Right ventricle myocardium superior (tissue), 1 donor: ENCODE measurements at regions not wholly inside any gene's neighbourhood (a gene's known extent, or its start where the extent isn't known, plus 50 kb on each side); places are given as distances from the start of the nearest gene placed in this dataset.

Source experiments
- ATAC-seq: fragments of 200-7000 bp; cut with Tn5 transposase; one replicate; pipeline ENCODE4 v1.9.1; 2020; ENCODE audit warnings: mild to moderate bottlenecking; ENCODE audit not compliant: poor library complexity
- DNase-seq: peaks from one replicate; pipeline ENCODE4 v3.0.0-alpha.2; 2020
- intact Hi-C: fragments of 100-400 bp; cut with DNase I; formaldehyde crosslinking; loops from one replicate; pipeline ENCODE4 v1.11.2; 2022
- donor health status: DM: no; HTN: yes; CAD: no; lungs with severe emphysema.

- ATAC-seq, result no peak
- no peak for DNase-seq
- intact Hi-C loops, result no loop called here
Measured at GRCh38 chr1:30290581-30290980, 432.8 kb downstream of the MATN1 start.

GRCh38 chr1:30287976-30288375 lies 435.4 kb downstream of the MATN1 start:
- ATAC-seq, result no peak
- intact Hi-C loops, result no loop called here

DNA sequence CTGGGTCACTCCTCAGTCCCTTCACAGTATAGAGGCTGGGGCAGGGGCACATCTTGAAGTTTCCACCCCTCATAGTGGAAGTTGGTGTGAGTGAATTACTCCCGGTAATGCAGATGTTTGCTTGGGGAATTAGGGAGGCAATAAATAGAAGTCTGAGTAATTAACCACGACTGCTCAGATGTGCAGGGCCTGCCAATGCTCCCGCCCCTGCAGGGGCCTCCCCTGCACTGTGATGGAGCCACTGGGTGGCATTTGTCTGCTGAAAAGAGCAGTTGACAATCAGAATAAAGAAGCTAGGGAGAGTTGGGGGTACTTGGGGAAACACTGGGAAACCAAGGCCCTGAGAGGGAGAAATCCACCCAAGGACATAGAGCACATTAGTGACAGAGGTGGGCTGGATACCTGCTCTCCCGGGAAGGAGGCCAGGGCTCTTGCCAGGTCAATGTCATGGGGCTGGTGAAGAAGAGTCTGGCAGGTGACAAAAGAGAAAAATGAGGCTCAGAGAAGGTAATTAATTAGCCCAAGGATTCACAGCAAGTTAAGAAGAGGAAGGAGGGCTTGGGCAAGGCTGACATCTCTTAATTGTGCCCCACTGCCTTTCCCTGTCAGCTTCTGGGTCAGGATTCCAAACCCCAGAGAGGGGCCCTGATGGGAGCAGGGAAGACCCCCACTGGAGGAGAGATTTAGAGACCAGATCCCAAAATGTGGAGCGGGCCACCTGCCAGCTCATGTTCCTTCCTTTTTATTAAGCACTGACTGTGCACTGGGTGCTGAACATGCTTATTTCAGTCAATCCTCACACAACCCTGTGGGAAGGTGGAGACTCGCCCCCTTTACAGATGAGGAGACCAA lies 436.2 kb downstream of the MATN1 start:
- intact Hi-C loops, result no loop called here
- ATAC-seq (no peak), DNase-seq (no peak)

More at GRCh38 chr1:30287976-30288375, 435.4 kb downstream of the MATN1 start:
- DNase-seq, result no peak

DNA sequence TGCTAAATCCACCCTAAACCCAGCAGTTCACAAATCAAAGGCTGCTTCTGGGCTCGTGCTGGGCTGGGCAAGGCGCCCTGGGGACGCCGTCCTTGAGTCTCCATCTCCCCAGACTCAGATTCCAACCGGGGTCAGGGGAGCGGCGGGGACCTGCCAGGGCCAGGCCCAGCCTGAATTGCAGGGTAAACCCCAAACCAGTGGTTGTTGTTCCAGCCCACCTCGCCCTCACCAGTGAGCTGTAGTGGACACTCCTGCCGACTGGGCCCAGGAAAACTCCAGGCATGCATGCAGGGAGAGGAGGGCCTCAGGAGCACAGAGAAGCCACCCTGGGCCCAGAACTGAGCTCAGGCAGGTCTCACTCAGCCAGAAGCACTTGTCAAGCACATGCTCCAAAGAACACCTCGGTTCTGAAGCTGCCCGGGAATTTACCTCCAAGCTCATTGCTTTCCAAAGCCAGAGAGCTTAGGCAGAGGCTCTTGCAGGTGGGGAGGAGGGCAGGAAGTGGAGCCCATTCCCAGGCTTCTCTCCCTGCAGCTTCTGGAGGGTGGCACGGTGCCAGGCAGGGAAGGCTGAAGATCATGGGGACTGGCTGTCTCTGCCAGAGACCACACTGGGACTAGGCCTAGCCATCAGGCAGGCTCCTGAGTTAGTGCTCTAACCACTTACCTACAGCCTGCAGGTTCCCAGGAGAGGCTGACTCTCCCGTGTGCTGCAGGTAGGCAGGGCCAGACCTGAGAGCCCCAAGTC lies 437.0 kb downstream of the MATN1 start:
- intact Hi-C loops, result no loop called here
- ATAC-seq (no peak), DNase-seq (no peak)

- intact Hi-C loops, result no loop called here
- no peak for ATAC-seq
- DNase-seq, result no peak
Measured at GRCh38 chr1:30285501-30285932, 437.9 kb downstream of the MATN1 start.

GRCh38 chr1:30284728-30285475 lies 438.5 kb downstream of the MATN1 start:
- intact Hi-C loops, result no loop called here
- DNase-seq, result no peak
- ATAC-seq, result no peak

GRCh38 chr1:30284226-30284625 lies 439.2 kb downstream of the MATN1 start:
- intact Hi-C loops, result no loop called here
- ATAC-seq (no peak), DNase-seq (no peak)

- intact Hi-C loops, result no loop called here
- ATAC-seq (no peak), DNase-seq (no peak)
Measured at GRCh38 chr1:30283199-30283962, 440.0 kb downstream of the MATN1 start.

- ATAC-seq (no peak), DNase-seq (no peak)
- intact Hi-C loops, result no loop called here
Measured at GRCh38 chr1:30280572-30280971, 442.8 kb downstream of the MATN1 start.

- no peak for DNase-seq
- intact Hi-C loops, result no loop called here
Measured at GRCh38 chr1:30277911-30278310, 445.5 kb downstream of the MATN1 start.

GRCh38 chr1:30277415-30277814 lies 446.0 kb downstream of the MATN1 start:
- intact Hi-C loops, result no loop called here
- DNase-seq (no peak), ATAC-seq (no peak)

More at GRCh38 chr1:30277911-30278310, 445.5 kb downstream of the MATN1 start:
- no peak for ATAC-seq

DNA sequence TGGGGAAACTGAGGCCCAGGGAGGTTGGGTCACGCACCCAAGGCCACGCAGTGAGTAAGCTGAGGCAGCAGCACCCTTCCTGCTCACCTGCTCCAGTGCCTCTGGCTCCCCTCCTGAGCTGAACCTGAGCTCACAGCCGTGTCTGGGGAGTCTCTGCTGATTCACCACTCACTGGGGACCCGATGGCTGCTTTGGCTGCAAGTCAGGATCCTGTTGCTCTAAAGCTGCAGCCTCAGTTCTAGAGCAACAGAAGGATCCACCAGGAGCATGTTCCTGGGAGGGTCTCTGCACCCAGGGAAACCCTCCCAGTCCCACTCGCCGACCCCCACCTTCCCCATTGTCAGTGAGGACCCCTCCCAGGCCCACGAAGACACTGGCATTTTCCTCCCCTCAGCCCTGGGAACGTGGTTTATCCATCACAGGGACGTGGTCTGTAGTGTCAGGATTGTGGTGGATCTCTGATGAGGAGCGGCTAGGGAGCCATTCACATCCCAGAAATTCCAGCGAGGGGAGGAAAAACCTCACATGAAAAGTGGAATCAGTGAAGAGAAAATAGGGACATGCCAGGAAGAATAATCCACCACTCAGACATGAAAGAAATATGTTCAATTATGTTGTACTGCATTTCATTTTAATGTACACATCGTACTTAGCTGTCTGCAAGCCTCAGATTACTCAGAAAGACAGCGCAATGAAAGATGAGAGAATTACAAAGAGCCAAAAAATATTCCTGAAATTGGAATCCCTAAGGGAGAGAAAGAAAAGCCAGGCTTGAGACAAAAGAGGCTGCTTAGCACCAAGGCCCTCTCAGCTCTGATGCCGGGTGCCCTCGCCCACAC lies 447.2 kb downstream of the MATN1 start:
- no peak for ATAC-seq
- intact Hi-C loops, result no loop called here
- no peak for DNase-seq

DNA sequence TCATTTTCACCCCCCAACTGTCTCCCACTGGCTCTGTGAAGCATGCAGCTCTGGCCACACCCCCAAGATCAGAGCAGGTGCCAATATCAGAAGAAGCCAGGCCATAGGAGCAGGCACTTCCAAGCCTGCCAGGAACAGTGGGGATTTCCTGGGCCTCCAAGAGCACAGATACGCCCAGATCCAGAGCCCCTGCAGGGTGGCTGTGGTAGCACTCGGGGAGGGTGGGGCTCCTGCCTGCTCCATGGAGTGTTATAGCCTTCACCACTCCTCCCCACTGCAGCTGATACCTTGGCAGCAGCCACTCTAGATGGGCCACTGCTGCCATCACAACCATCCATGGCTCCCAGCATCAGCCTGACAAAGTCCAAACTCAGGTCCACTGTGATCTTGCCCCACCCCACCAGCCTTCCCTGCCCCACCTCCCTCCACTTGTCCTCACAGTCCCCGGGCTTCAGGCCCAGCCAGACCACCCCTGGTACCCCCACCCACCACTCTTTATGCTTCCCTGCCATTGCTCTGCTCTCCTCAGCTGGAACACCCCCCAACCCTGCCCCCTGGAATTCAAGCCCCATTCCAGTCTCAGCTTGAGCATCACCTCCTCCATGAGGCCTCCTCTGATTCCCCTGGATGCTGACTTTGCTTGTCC lies 448.3 kb downstream of the MATN1 start:
- ATAC-seq (no peak), DNase-seq (no peak)
- intact Hi-C loops, result no loop called here

DNA sequence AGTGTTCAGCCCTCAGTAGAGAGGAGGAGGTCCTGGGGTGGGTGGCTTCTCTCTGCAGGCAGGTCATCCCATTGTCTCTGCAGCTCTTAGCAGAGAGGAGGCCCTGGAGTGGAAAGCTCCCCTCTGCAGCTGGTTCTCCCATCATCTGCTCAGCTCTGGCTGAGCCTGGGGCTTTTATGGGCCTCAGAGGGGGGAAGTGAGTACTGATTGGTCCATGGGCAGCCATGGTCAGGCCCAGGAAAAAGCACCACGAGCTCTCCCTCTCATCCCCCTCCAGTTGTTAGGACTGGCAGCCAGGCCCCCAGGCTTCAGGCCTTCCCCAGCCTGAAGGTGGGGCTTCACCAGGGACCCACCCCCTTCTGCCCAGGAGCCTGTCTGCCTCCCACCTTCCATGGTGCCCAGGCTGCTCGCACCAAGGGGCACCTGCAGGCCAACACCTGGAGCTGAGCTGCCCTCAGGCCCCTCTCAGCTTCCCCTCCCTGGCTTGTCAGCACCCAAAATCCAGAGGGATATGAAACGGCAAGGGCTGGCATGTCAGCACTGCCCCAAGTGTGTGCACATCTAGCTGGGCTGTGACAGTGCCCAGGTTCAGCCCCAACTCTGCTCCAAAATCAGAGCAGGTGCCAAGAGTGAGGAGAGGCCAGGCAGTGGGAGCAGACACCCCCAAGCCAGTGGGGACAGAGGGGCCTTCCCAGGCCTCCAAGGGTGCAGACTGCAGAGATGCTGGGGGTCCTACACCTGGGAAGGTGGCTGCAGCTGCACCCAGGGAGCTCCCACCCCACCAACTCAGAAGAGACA lies 449.0 kb downstream of the MATN1 start:
- no peak for DNase-seq
- no peak for ATAC-seq
- intact Hi-C loops, result no loop called here

DNA sequence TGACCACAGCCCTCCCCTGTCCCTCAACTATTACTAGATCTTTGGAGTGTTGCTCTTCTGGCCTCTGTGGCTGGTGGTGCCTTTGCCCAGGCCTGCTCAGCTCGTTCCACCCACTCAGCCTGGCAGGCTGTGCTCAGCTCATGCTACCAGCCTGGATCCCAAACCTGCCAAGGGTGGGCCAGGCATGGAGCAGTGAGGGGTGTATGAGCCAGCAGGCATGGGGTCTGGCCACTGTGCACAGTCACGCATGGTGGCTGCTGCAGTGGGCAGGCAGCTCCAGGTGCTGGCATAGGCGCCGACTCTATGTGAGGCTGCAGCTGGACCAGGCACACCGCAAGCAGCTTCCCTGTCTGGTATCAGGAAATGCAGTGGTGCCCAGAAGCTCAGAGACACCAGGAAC lies 449.9 kb downstream of the MATN1 start:
- intact Hi-C loops, result no loop called here
- DNase-seq, result no peak
- ATAC-seq, result no peak

DNA sequence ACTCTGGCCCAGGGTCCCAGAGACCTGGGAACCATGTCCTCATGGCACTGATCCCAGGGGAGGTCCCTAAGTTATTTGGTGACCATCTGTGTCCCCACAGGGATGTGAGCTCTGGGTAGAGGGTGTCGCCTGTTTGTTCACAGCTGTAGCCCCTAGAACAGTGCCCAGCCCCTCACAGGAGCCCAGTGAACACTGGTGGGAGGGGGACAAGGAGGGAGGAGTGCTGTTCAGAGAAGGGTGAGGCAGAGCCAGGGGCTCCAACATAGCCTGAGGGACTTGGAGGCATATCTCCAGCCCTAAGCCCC lies 450.4 kb downstream of the MATN1 start:
- no peak for DNase-seq
- intact Hi-C loops, result no loop called here
- ATAC-seq, result no peak
